ENCODE measurements at regions not wholly inside any gene's neighbourhood (a gene's known extent, or its start where the extent isn't known, plus 50 kb on each side); places are given as distances from the start of the nearest gene placed in this dataset.

DNA sequence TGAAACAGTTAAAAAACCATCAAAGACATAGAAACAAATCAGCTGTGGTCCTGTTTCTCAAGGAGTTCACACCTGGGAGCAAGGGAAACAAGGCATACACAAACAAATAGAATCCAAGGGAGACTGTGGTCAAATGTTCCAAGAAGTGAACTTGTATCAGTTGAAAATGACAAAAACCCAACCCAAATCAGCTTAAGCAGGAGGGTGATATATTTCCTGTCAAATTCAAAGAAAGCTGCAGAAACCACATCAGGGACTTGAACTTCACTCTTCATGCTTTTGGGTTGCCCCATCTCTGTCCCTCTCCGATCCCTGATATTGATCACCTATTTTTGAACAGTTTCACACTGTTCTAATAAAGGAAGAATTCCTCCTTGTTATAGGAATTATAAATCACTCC lies 148.6 kb upstream of the FMR1 start:
- H3K4me3 Mint-ChIP-seq, result no peak overlapping the region
- H3K27ac Mint-ChIP-seq, result no peak overlapping the region
- TF ChIP-seq, protein P1, sequence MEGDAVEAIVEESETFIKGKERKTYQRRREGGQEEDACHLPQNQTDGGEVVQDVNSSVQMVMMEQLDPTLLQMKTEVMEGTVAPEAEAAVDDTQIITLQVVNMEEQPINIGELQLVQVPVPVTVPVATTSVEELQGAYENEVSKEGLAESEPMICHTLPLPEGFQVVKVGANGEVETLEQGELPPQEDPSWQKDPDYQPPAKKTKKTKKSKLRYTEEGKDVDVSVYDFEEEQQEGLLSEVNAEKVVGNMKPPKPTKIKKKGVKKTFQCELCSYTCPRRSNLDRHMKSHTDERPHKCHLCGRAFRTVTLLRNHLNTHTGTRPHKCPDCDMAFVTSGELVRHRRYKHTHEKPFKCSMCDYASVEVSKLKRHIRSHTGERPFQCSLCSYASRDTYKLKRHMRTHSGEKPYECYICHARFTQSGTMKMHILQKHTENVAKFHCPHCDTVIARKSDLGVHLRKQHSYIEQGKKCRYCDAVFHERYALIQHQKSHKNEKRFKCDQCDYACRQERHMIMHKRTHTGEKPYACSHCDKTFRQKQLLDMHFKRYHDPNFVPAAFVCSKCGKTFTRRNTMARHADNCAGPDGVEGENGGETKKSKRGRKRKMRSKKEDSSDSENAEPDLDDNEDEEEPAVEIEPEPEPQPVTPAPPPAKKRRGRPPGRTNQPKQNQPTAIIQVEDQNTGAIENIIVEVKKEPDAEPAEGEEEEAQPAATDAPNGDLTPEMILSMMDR (IDR thresholded peaks at IDR 0.05; ENCODE audit: unreplicated experiment in 3 of 3), result no peak
- H3K27me3 Mint-ChIP-seq (ENCODE audit: low read depth), result no peaks in the 10 kb centered on the region
- peaks cover 3% of the 10 kb centered on the region for H3K9me3 Mint-ChIP-seq
- H3K36me3 Mint-ChIP-seq (ENCODE audit: low read depth), result no peaks in the 10 kb centered on the region
- no peaks in the 10 kb centered on the region for H3K4me1 Mint-ChIP-seq

DNA sequence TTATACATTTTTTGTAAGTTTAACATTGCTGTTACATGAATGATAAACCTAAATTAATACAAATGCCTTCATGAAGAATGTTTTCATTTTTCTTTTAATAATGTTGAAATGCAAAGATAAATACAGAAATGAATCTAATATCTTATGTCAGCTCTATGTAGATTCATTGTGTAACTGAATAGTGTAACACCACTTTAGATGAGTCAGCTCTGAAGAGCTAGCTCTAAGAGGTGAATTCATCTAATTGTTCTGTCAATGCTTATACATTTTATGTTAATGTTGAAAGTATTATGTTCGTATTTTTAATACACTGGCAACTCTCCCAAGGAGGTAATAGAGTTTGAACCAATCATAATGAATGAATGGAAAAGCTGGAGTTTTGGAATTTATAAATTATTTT lies 146.9 kb upstream of the FMR1 start:
- Mint-ChIP-seq H3K4me1 (no peaks in the 10 kb centered on the region), H3K4me3 (no peak overlapping the region), H3K27me3 (ENCODE audit: low read depth) (no peaks in the 10 kb centered on the region), H3K27ac (no peak overlapping the region), H3K36me3 (ENCODE audit: low read depth) (no peaks in the 10 kb centered on the region), H3K9me3 (peaks cover 3% of the 10 kb centered on the region)
- TF ChIP-seq, protein P1 (IDR thresholded peaks at IDR 0.05; ENCODE audit: unreplicated experiment in 3 of 3), result no peak

DNA sequence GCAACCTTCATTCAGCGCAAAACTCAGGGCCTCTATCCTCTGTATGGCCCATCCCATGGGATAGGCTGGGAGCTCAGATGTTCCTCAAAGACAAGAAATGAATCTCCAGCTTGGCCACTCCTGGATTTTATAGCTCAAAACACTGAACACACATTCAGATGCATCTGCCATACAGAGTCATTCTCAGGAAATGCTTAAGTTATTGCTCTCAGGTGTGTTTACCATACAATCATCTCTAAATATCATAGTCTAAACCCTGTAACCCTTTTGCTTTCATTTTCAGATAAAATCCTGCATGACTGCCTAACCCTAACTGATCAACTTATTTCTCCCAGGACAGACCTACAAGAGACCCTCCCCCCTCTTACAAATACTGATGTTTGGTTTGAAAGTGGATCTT lies 140.9 kb upstream of the FMR1 start:
- Mint-ChIP-seq H3K27me3 (ENCODE audit: low read depth) (no peaks in the 10 kb centered on the region), H3K27ac (no peak overlapping the region), H3K4me1 (no peaks in the 10 kb centered on the region), H3K4me3 (no peak overlapping the region), H3K9me3 (peaks cover 3% of the 10 kb centered on the region), H3K36me3 (ENCODE audit: low read depth) (no peaks in the 10 kb centered on the region)
- TF ChIP-seq, protein P1 (IDR thresholded peaks at IDR 0.05; ENCODE audit: unreplicated experiment in 3 of 3), result no peak

DNA sequence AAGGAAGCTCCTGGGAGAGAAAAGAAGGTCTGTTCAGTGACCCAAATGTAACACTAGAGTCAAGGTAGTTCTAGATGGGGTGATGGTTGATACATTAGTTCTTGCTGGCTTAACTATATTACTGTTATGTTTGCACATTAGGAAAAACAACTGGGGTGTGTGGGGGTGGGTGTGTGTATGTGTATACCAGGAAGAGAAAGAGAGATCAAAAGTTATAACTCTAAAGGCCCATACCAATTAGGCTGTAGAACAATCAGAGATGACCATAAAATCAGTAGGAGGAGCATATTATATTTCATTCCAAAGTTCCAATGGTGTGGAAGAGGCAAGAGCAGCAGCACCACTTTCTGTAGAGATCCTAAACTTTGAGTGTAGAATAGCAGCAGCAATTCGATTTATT lies 134.7 kb upstream of the FMR1 start:
- H3K4me3 Mint-ChIP-seq, result no peak overlapping the region
- H3K4me1 Mint-ChIP-seq, result no peaks in the 10 kb centered on the region
- no peaks in the 10 kb centered on the region for H3K27me3 Mint-ChIP-seq (ENCODE audit: low read depth)
- H3K36me3 Mint-ChIP-seq (ENCODE audit: low read depth), result no peaks in the 10 kb centered on the region
- no peak overlapping the region for H3K27ac Mint-ChIP-seq
- TF ChIP-seq, protein P1 (IDR thresholded peaks at IDR 0.05; ENCODE audit: unreplicated experiment in 3 of 3), result no peak
- H3K9me3 Mint-ChIP-seq, result peaks cover 6% of the 10 kb centered on the region

DNA sequence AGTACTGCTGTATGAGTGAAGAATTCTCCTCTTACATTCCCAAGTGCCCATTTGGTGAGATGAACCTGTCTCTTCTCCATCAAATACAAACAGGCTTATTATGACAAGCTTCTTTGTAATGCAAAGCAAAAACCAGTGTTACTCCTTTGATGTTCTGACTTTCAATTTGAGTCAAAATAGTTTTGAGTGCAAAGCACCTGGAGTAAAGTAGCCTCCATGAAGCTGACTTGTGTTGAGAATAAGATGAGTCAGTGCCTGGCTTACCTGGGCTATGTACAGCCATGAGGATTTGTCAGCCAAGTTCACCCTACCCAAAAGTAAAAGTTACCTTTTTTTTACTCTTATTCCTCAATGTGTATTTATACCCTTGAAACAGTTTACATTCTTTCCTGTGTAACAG lies 132.5 kb upstream of the FMR1 start:
- H3K9me3 Mint-ChIP-seq, result peaks cover 6% of the 10 kb centered on the region
- no peak overlapping the region for H3K4me3 Mint-ChIP-seq
- no peaks in the 10 kb centered on the region for H3K27me3 Mint-ChIP-seq (ENCODE audit: low read depth)
- H3K36me3 Mint-ChIP-seq (ENCODE audit: low read depth), result no peaks in the 10 kb centered on the region
- H3K27ac Mint-ChIP-seq, result no peak overlapping the region
- no peaks in the 10 kb centered on the region for H3K4me1 Mint-ChIP-seq
- TF ChIP-seq, protein P1 (IDR thresholded peaks at IDR 0.05; ENCODE audit: unreplicated experiment in 3 of 3), result no peak

DNA sequence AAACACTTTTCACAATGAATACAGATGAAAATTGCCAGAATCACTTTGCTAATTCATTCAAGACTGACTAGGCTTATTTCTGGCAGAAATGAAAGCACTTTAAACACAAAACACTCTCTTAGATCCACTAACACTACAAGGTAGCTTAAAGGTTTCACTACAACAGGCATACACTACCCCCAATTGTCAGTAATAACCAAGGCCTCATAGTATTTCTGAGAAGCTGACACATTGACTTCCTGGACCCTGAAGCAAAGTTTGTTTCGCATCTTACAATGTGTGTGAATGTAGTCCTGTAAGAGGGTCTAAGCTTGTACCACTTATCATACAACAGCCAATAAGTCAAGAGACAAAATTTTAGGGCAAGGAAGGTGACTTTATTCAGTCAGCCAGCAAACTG lies 129.9 kb upstream of the FMR1 start:
- H3K36me3 Mint-ChIP-seq (ENCODE audit: low read depth), result no peaks in the 10 kb centered on the region
- H3K27ac Mint-ChIP-seq, result no peak overlapping the region

More for the DNA sequence above, 129.9 kb upstream of the FMR1 start:
- Mint-ChIP-seq H3K27me3 (ENCODE audit: low read depth) (no peaks in the 10 kb centered on the region), H3K4me1 (no peaks in the 10 kb centered on the region), H3K4me3 (no peak overlapping the region), H3K9me3 (peaks cover 2% of the 10 kb centered on the region)
- TF ChIP-seq, protein P1 (IDR thresholded peaks at IDR 0.05; ENCODE audit: unreplicated experiment in 3 of 3), result no peak
